DND-41 (cell line): ENCODE measurements at regions not wholly inside any gene's neighbourhood (a gene's known extent, or its start where the extent isn't known, plus 50 kb on each side); places are given as distances from the start of the nearest gene placed in this dataset.

ENCODE experiments used
- ATAC-seq: fragments of 200-7000 bp; cut with Tn5 transposase; 3 replicates; pipeline ENCODE4 v1.9.1; 2021; ENCODE audit warnings: low read depth; ENCODE audit not compliant: insufficient read depth
- DNase-seq: peaks from one replicate; pipeline ENCODE4 v3.0.0-alpha.2; 2020
- H2AFZ ChIP-seq: 2 replicates; pipeline ENCODE4 v1.6.0; 2012; ENCODE audit warnings: low read depth, low read length
- H3K27ac ChIP-seq: 2 replicates; pipeline ENCODE4 v1.5.1; 2012; ENCODE audit warnings: low read length, inconsistent platforms
- H3K27me3 ChIP-seq: fragments of 200-600 bp; sonication (generic); 2 replicates; pipeline ENCODE4 v1.6.0; 2012; ENCODE audit warnings: low read length, mild to moderate bottlenecking, inconsistent platforms; ENCODE audit not compliant: insufficient read depth, poor library complexity
- H3K36me3 ChIP-seq: 2 replicates; pipeline ENCODE4 v1.5.1; 2012; ENCODE audit warnings: low read length, inconsistent platforms; ENCODE audit not compliant: insufficient read depth
- H3K4me1 ChIP-seq: 2 replicates; pipeline ENCODE4 v1.5.1; 2012; ENCODE audit warnings: mild to moderate bottlenecking, low read length; ENCODE audit not compliant: insufficient read depth
- H3K4me2 ChIP-seq: 2 replicates; pipeline ENCODE4 v1.6.0; 2012; ENCODE audit warnings: mild to moderate bottlenecking, moderate library complexity, low read length, inconsistent platforms; ENCODE audit not compliant: insufficient read depth
- H3K4me3 ChIP-seq, 2 experiments: fragments of 200-600 bp in 1 of 2; shearing (Covaris generic) in 1 of 2; 2 replicates each; pipeline ENCODE4 v1.5.1; 2012 to 2016; ENCODE audit warnings: inconsistent platforms in 2 of 2, low read length in 2 of 2, mild to moderate bottlenecking in 2 of 2, low read depth in 1 of 2, moderate library complexity in 1 of 2
- H3K79me2 ChIP-seq: 2 replicates; pipeline ENCODE4 v1.6.0; 2012; ENCODE audit warnings: low read length, inconsistent platforms; ENCODE audit not compliant: insufficient read depth
- H3K9ac ChIP-seq: 2 replicates; pipeline ENCODE4 v1.6.0; 2012; ENCODE audit warnings: low read depth, mild to moderate bottlenecking, inconsistent platforms, low read length, moderate library complexity
- H3K9me3 ChIP-seq: 2 replicates; pipeline ENCODE4 v1.5.1; 2012; ENCODE audit warnings: low read length, moderate library complexity, mild to moderate bottlenecking, inconsistent platforms; ENCODE audit not compliant: insufficient read depth, severe bottlenecking
- H4K20me1 ChIP-seq: 2 replicates; pipeline ENCODE4 v1.6.0; 2012; ENCODE audit warnings: low read length; ENCODE audit not compliant: insufficient read depth
- EZH2 ChIP-seq: IDR thresholded peaks from 3 replicates; pipeline ENCODE4 v1.6.1; 2012; ENCODE audit warnings: borderline replicate concordance, low read depth, mild to moderate bottlenecking, moderate library complexity, low read length, inconsistent platforms; ENCODE audit not compliant: severe bottlenecking
- TF ChIP-seq, protein P1 (sequence below): IDR thresholded peaks from 2 replicates; pipeline ENCODE4 v1.5.1; 2012; ENCODE audit warnings: borderline replicate concordance, low read length, moderate library complexity, mild to moderate bottlenecking; ENCODE audit not compliant: poor library complexity, severe bottlenecking; ENCODE audit errors: extremely low read depth

DNA sequence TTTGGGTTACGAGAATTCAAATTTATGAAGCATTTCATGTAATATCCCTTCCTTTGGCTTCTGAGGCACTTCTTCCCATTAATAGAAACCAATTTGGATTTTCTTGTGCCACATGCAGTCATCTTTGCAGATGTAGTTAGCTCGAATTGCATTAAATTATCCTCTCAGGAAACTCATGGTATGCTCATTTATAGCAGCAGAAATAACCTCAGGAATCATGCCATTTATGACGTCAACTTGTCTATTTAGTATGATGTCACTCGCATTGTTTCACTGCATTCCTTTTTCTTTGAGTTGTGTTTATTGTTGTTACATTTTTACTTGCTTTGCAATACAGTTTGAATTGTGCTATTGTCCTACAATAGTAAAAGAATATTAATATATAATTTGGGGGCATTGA lies 163.8 kb downstream of the RBM43 start:
- TF ChIP-seq, protein P1, sequence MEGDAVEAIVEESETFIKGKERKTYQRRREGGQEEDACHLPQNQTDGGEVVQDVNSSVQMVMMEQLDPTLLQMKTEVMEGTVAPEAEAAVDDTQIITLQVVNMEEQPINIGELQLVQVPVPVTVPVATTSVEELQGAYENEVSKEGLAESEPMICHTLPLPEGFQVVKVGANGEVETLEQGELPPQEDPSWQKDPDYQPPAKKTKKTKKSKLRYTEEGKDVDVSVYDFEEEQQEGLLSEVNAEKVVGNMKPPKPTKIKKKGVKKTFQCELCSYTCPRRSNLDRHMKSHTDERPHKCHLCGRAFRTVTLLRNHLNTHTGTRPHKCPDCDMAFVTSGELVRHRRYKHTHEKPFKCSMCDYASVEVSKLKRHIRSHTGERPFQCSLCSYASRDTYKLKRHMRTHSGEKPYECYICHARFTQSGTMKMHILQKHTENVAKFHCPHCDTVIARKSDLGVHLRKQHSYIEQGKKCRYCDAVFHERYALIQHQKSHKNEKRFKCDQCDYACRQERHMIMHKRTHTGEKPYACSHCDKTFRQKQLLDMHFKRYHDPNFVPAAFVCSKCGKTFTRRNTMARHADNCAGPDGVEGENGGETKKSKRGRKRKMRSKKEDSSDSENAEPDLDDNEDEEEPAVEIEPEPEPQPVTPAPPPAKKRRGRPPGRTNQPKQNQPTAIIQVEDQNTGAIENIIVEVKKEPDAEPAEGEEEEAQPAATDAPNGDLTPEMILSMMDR: no peak
- TF ChIP-seq EZH2: no peak
- ATAC-seq (no peak), DNase-seq (no peak)
- Histone ChIP-seq H3K36me3 (no peaks in the 10 kb centered on the region), H3K4me3 (no peak overlapping the region), H3K4me2 (no peak overlapping the region), H2AFZ (no peak overlapping the region), H4K20me1 (no peaks in the 10 kb centered on the region), H3K79me2 (no peaks in the 10 kb centered on the region), H3K9me3 (no peaks in the 10 kb centered on the region), H3K27ac (no peak overlapping the region), H3K9ac (no peak overlapping the region), H3K4me1 (no peaks in the 10 kb centered on the region), H3K27me3 (no peaks in the 10 kb centered on the region)

DNA sequence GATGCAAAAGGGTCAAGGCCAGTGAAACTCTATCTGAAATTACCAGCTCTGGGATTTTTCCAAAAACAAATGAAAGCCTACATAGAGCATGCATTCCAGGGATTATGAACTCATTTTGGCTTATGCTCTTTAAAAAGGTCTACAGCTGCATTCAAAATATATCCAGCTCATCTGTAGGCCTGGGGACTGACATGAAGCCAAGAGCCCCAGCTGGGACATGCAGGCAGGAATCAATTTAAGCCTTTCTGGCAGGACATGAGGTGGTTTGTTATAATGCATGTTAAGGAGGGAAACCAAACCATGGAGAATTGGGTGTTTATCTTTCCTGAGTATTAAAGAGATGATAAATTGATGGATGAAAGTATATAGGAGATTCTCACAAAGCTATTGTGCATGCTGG lies 164.5 kb downstream of the RBM43 start:
- no peaks in the 10 kb centered on the region for H3K79me2 ChIP-seq
- TF ChIP-seq, protein P1: no peak
- H3K4me1 ChIP-seq: no peaks in the 10 kb centered on the region
- no peaks in the 10 kb centered on the region for H4K20me1 ChIP-seq
- DNase-seq (no peak), ATAC-seq (no peak)
- H3K27ac ChIP-seq: no peak overlapping the region
- H3K4me2 ChIP-seq: no peak overlapping the region
- H3K36me3 ChIP-seq: no peaks in the 10 kb centered on the region
- H3K9ac ChIP-seq: no peak overlapping the region
- H3K4me3 ChIP-seq: no peak overlapping the region
- no peaks in the 10 kb centered on the region for H3K27me3 ChIP-seq
- no peaks in the 10 kb centered on the region for H3K9me3 ChIP-seq
- no peak overlapping the region for H2AFZ ChIP-seq

DNA sequence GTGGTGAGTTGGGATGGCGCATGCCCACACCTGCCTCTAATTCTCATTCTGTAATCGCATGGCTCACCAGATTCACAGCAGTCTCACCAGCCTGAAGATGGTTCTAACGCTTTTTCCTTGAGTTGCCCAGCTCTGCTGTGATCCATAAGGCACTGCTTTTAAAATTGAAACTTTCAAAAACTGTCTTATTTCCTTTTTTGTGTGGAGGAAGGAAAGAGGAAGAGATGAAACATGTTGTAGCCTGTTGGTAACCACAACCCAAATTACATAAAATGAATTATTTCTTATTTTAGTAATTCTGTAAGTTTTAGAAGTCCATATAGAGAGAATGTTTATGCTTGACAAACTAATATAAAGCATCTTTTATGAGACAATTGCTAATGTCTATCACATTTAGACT lies 165.4 kb downstream of the RBM43 start:
- Histone ChIP-seq H3K27ac (no peak overlapping the region), H4K20me1 (no peaks in the 10 kb centered on the region), H3K36me3 (no peaks in the 10 kb centered on the region), H3K4me1 (no peaks in the 10 kb centered on the region), H3K9ac (no peak overlapping the region), H3K79me2 (no peaks in the 10 kb centered on the region), H3K4me3 (no peak overlapping the region), H3K4me2 (no peak overlapping the region), H3K9me3 (no peaks in the 10 kb centered on the region), H2AFZ (no peak overlapping the region), H3K27me3 (no peaks in the 10 kb centered on the region)
- DNase-seq (no peak), ATAC-seq (no peak)
- TF ChIP-seq, protein P1: no peak
- no peak for TF ChIP-seq EZH2

DNA sequence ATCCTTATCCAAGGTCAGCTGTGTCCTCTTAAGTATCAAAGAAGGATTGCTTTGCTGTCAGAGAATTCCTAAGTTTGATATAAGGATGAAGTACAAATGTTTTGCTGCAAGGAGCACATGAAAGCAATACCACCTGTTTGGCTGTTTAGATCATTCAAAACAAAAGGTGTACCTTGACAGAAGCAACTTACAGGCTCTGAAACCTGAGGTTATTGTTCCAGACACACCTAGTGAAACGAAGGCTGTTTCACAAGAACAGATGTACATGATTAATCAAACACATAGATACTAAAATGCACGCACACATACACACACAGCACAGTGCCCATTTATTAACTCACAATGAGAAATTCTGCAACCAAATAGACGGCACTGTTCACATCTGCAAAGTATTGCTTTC lies 166.2 kb downstream of the RBM43 start:
- Histone ChIP-seq H3K4me2 (no peak overlapping the region), H3K9ac (no peak overlapping the region), H3K9me3 (no peaks in the 10 kb centered on the region), H3K4me1 (no peaks in the 10 kb centered on the region), H3K4me3 (no peak overlapping the region), H3K79me2 (no peaks in the 10 kb centered on the region), H3K36me3 (no peaks in the 10 kb centered on the region), H4K20me1 (no peaks in the 10 kb centered on the region), H2AFZ (no peak overlapping the region), H3K27me3 (no peaks in the 10 kb centered on the region), H3K27ac (no peak overlapping the region)
- TF ChIP-seq, protein P1: no peak
- TF ChIP-seq EZH2: no peak
- DNase-seq (no peak), ATAC-seq (no peak)
